Fibroblast of skin of back (primary cell): ENCODE measurements at regions not wholly inside any gene's neighbourhood (a gene's known extent, or its start where the extent isn't known, plus 50 kb on each side); places are given as distances from the start of the nearest gene placed in this dataset.
"Not testable (repeated sequence)": the region's sequence is repeated elsewhere in the genome, so short reads cannot be mapped to it uniquely, and the experiment has no call there.

Experiments
- DNase-seq: peaks from one replicate; pipeline ENCODE4 v3.0.0-alpha.2; 2013

- not testable (repeated sequence) for DNase-seq
Measured at GRCh38 chr14:105762262-105762661, 235.9 kb downstream of the TMEM121 start.

GRCh38 chr14:105764254-105764901, 238.0 kb downstream of the TMEM121 start:
- DNase-seq, result not testable (repeated sequence)

DNA sequence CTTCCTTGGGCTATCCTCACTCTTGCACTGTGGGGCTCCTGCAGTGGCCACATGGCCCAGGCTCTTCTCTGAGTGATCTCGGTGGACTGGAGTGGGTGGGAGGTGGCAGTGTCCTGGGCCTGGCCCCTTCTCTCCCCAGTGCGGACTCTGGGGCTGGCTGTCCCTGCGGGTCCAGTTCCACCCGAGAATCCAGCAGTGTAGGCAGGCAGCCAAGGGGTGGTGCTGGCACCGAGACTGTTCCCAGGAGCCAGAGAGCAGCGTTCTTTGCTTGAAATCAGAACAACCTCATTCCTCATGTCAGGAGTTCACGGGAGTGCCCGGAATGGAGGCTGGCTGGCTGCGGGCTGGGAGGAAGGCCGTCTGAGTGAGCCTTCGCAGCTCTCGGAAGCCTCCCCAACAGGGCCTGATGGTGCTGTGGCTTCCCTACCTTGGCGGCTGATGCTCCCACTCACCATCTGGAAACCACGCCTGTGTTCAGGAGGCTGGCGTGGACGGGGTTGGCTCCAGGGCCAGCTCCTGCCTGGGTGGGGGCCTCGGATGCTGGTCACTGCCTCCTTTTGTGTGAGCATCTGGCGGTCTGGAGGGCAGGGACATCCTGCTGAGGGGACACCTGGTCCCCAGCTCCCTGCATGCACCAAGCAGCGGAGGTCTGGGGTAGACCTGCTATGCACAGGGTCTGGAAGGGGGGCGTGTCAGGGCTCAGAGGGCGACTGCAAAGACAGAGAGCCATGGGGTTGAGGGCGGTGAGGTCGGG, 238.9 kb downstream of the TMEM121 start:
- DNase-seq, result not testable (repeated sequence)

DNA sequence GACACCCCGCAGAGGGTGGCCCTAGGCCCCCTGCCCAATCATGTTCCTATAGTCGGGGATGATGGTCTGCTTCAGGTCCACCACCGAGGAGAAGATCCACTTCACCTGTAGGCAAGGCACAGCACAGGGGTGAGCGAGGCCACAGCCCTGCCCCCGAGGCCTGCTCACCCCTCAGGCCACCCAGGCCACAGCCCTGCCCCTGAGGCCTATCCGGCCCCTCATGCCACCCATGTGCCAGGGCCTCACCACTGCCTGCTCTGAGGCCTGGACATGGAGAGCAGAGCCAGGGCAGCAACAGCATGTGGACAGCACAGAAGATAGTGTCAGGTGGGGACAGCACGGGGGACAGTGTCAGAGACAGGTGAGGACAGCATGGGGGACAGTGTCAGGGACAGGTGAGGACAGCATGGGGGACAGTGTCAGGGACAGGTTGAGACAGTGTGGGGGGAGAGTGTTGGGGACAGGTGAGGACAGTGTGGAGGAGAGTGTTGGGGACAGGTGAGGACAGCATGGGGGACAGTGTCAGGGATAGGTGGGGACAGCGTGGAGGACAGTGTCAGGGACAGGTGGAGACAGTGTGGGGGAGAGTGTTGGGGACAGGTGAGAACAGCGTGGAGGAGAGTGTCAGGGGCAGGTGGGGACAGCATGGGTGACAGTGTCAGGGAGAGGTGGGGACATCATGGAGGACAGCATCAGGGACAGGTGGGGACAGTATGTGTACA, 239.7 kb downstream of the TMEM121 start:
- no peak for DNase-seq

DNA sequence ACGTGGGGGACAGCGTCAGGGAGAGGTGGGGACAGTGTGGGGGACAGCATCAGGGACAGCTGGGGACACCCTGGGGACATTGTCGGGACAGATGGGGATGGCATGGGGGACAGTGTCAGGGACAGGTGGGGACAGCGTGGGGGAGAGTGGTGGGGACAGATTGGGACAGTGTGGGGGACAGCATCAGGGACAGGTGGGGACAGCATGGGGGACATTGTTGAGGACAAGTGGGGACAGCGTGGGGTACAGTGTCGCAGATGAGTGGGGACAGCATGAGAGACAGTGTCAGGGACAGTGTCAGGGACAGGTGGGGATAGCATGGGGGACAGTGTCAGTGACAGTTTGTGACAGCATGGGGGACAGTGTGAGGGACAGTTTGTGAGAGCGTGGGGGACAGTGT, 240.9 kb downstream of the TMEM121 start:
- no peak for DNase-seq

- not testable (repeated sequence) for DNase-seq
Measured at GRCh38 chr14:105768039-105768438, 241.7 kb downstream of the TMEM121 start.

DNA sequence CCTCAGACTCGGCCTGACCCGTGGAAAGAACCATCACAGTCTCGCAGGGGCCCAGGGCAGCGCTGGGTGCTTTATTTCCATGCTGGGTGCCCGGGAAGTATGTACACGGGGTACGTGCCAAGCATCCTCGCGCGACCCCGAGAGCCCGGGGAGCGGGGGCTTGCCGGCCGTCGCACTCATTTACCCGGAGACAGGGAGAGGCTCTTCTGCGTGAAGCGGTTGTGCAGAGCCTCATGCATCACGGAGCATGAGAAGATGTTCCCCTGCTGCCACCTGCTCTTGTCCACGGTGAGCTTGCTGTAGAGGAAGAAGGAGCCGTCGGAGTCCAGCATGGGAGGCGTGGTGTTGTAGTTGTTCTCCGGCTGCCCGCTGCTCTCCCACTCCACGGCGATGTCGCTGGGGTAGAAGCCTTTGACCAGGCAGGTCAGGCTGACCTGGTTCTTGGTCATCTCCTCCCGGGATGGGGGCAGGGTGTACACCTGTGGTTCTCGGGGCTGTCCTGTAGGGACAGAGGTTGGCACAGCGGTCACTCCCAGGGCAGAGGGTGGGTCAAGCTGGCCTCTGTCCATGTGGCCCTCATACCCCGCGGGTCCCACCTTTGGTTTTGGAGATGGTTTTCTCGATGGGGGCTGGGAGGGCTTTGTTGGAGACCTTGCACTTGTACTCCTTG, 242.8 kb downstream of the TMEM121 start:
- DNase-seq, result not testable (repeated sequence)

- not testable (repeated sequence) for DNase-seq
Measured at GRCh38 chr14:105770619-105771216, 244.3 kb downstream of the TMEM121 start.

DNA sequence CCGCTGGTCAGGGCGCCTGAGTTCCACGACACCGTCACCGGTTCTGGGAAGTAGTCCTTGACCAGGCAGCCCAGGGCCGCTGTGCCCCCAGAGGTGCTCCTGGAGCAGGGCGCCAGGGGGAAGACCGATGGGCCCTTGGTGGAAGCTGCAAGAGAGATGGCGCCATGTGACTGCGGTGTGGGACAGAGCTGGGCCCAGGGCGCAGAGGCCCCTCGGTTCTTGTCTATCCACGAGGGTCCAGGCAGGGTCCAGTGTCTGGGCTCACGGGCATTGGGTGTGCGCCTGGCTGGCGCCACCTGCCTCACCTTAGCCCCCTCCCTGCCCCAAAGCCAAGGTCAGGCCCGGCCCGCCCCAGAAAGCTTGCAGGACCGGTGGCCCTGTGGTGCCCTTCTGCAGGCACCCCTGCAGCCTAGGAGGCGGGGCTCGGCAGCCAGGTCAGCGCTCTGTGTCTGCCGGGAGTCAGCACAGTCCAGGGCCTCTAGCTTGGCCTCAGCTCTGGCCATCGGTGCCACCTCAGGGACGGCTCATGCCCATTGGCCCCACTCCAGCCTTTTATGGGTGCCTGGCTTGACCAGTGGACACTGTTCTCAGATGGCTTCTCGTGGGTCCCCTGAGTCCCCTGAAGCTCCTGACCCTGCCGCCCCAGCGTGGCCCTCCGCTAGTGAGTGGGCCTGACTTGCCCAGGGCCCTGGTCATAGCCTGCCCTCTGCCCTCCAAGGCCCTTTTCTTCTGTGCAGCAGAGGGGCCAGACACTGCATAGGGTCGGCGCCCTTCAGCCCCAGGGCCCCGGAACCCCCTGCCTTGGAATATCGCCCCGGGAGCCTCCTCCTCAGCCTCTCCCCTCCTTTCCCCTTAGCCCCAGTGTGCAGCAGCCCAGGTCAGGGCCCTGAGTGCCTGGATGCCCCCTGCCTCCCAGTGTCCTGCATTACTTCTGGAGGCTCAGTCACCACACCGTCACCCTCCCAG, 245.2 kb downstream of the TMEM121 start:
- not testable (repeated sequence) for DNase-seq

GRCh38 chr14:105772710-105773250, 246.4 kb downstream of the TMEM121 start:
- DNase-seq, result not testable (repeated sequence)

DNA sequence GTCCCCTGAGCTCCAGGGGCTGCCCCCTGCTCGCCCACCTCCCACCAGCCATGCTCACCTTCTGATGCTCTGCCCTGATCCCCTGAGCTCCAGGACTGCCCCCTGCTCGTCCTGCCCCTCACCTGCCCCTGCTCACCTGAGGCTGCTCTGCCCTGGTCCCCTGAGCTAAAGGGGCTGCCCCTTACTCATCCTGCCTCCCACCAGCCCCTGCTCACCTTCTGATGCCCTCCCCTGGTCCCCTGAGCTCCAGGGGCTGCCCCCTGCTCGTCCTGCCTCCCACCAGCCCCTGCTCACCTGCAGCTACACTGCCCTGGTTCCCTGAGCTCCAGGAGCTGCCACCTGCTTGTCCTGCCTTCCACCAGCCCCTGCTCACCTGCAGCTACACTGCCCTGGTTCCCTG, 247.2 kb downstream of the TMEM121 start:
- DNase-seq, result no peak

DNA sequence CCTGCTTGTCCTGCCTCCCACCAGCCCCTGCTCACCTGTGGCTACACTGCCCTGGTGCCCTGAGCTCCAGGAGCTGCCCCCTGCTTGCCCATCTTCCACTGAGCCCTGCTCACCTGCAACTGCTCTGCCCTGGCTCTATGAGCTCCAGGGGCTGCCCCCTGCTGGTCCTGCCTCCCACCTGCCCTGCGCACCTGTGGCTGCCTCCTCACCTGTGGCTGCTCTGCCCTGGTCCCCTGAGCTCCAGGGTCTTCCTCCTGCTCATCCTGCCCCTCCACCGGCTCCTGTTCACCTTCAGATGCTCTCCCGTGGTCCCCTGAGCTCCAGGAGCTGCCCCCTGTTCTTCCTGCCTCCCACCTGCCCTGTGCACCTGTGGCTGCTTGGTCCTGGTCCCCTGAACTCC, 247.6 kb downstream of the TMEM121 start:
- no peak for DNase-seq

- not testable (repeated sequence) for DNase-seq
Measured at GRCh38 chr14:105774585-105775348, 248.4 kb downstream of the TMEM121 start.

DNA sequence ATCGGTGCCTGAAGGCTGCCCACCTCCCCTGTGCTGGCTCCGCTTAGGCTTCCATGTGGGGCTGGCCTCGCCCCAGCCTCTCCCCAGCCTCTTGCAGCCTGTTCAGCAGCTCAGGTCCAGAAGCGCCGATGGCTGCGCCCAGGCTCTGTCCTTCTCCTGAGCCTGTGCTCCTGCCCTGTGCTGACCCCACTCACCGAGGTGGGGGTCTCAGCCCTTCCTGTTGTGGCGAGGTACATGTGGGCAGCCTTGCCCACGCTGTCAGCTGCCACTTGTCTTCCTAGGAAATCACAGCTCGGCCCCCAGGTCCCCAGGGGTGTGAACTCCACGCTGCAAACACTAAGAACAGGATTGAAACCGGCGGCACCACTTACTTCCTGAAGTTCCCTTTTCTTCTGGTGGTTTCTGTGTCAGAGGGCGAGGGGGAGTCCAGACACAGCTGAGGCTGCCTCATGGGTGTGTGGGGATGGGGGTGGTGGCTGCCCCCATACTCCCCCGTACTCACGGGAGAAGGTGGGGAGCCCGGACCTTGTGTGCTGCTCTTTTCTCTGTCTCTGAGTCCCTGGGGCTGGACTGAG, 249.1 kb downstream of the TMEM121 start:
- DNase-seq, result not testable (repeated sequence)

DNA sequence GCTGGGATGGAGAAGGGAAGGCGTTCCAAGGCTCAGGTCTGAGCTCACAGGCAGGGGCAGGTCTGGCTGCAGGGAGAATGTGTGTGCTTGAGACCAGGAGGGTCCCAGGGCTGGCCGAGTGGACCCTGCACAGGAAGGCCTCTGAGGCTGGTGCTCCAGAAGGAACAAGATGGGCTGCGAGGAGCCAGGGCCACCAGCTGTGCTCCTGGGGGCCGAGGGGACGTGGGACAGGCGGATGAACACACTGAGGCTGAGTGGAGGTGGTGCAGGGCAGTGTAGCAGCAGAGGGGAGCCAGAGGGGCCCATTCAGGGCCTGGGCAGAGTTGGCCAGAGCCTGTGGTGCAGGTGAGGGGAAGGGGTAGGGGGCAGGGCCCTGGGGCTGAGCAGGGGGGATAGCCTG, 249.7 kb downstream of the TMEM121 start:
- not testable (repeated sequence) for DNase-seq

- no peak for DNase-seq
Measured at GRCh38 chr14:105776924-105777323, 250.5 kb downstream of the TMEM121 start.

DNA sequence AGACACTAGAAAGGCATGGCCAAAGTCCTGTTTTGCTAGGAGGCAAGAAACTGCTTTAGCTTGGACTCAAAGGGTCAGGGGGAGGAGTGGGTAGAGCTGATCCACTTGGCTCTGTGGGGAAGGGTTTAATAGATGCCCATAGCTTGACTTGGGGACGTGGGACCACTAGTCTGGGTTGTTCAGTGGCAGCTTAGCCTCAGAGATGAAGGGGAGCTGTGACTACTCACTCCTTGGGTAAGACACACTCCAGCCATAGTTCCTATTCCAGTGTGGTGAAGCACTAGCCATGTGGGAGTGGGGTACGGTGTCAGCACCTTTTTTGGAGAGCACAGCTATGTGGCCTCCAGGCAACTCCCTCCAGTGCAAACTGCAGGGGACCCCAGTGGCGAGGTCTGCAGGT, 257.3 kb downstream of the TMEM121 start:
- DNase-seq, result no peak

DNA sequence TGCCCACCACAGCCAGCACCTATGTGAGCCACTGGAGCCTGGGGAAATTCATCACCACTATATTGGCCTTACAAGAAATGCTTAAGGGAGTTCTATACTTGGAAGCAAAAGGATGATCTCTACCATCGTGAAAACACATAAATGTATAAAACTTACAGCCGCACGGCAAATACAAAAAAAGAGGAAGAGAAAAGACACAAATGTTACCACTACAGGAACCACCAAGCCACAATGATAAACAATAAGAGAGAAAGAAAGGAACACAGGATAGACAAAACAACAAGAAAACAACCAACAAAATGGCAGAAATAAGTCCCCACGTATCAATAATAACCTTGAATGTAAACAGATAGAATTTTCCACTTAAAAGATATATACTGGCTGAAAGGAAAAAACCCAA, 267.5 kb downstream of the TMEM121 start:
- DNase-seq, result no peak

DNA sequence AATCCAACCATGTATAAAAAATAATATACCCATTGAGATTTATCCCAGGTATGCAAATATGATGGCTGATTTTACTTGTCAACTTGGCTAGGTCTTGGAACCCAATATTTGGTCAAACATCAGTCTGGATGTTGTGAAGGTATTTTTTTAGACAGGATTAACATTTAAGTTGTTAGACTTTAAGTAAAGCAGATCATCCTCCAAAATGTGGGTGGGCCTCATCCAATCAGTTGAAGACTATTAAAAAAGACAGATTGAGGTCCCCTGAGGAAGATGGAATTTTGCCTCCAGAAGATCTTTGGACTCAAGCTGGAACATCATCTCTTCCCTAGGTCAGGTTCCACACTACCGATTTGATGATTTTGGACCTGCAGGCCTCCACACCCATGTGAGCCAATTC, 271.2 kb downstream of the TMEM121 start:
- DNase-seq, result no peak

GRCh38 chr14:105805701-105806100, 279.3 kb downstream of the TMEM121 start:
- no peak for DNase-seq
